DMS153 treated with DMSO at 0.1 percent for 48 hours (cell line): ENCODE measurements at regions not wholly inside any gene's neighbourhood (a gene's known extent, or its start where the extent isn't known, plus 50 kb on each side); places are given as distances from the start of the nearest gene placed in this dataset.
"Not testable (repeated sequence)": the region's sequence is repeated elsewhere in the genome, so short reads cannot be mapped to it uniquely, and the experiment has no call there.

Experiments
- DNase-seq: peaks from one replicate; lab custom pipeline; 2025; ENCODE audit not compliant: unreplicated experiment; lab: John Stamatoyannopoulos, UW

DNA sequence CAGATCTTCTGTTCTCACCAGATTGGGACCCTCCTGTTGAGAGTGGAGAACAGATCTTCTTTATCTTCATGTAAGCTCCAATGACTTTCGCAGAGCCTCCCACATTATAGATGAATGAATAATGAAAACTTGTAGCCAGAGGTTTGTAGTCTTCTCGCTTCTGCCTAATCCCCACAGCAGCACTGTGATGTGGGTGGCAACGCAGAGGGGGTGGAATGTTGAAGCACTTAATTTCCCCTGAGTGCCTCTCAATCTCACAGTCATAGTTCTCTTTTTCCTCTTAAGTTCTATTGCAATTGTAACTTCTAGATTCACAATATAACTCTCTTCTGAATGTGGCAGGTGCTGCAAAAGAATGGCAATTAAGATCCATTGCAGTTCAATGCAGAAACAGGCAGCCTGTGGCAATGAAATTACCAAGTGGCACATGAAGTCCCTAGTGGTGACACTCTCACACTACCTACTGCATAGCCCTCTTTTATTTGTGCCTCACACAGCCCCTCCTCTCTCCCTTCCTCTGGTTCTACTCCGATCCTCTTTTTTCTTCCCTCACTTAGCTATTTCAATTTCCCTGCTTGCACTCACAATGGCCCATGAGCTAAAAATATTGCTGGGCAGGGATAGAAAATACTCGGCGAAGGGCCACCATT, 281.9 kb downstream of the UBE3D start:
- DNase-seq: peak; percentile 17

DNA sequence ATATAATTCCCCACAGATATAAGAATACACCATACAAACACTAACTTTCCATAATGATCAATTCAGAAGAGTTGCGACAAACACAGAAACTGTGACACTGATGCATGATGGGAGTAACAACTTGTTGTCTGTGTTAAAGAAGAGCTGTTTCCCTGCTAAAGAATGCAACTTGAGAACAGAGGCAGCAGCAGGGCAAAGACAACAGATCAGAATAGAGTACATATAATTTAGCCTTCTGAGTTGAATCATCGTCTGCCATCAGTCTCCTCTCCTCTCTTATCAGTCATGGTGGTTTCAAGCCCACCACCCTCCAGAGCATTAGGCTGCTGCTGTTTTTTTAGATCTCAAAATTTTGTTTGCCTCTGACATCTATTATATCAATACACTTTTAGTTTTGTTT, 280.4 kb downstream of the UBE3D start:
- DNase-seq: no peak

DNA sequence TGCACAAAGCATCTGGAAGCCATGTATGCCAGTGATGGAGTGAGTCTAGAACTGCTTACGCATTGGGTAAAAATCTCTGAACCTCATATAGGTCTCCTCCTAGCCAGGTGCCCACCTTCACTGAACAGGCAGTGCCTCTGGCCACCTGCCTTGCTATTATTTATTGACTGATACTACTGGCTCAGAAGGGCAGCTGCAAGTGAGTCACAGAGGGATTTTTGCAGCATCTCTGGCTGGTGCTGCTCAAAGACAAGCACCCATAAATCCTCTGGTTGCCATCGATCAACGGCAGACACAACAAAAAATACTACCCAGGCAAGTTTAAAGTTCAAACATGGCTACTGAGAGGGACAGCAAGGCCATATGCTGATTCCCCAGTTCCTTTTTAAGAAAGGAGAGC, 279.4 kb downstream of the UBE3D start:
- peak; percentile 39 for DNase-seq

DNA sequence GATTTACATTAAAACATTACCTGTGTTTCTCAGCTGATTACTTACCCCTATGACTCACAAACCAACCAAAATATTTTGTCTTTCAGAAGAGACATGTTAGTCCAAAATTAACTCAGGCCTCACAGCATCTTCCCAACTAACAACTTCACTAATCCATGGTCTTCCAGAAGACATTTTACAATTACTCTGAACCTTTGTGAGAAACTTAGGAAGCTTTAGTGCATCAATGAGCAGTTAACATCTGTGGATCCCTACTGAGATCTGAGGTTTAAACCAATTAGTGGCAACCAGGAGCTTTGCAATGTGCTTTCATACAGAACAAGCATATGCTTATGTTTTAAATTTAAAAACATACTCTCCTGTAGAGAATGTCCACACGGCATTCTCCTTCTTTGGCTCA, 269.7 kb downstream of the UBE3D start:
- DNase-seq: no peak

DNA sequence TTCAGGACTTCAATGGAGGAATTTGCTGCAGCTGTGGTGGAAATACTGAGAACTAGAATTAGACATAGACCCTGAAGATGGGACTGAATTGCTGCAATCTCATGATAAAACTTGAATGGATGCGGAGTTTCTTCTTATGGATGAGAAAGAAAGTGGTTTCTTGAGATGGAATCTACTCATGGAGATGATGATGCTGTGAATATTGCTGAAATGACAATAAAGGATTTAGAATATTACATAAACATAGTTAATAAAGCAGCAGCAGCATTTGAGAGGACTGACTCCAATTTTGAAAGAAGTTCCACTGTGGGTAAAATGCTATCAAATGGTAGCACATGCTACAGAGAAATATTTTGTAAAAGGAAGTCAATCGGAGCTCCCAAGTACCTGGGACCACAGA, 264.6 kb downstream of the UBE3D start:
- DNase-seq: no peak

DNA sequence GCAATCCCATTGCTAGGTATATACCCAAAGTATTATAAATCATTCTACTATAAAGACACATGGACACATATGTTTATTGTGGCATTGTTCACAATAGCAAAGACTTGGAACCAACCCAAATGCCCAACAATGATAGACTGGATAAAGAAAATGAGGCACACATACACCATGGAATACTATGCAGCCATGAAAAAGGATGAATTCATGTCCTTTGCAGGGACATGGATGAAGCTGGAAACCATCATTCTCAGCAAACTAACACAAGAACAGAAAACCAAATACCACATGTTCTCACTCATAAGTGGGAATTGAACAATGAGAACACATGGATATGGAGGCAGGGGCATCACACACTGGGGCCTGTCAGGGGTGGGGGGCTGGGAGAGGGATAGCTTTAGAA, 249.4 kb downstream of the UBE3D start:
- not testable (repeated sequence) for DNase-seq

DNA sequence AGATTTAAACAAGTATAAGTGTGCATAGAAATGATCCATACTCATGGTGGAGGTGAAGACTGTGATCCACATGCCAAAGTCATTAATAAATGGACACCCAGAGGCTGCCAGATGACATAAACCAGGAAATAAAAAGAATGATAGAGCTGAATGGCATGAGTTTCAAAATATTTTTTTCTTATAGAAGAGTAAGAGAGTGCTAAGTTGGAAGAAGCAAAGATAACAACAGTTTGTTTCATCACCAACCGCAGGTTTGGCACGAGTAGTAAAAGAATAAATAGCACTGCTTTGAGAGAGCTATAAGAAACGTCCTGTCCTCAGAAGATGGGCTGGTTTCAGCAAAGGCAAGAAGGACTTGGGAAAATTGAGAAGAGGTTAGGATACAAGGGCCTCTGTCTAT, 246.9 kb downstream of the UBE3D start:
- no peak for DNase-seq

DNA sequence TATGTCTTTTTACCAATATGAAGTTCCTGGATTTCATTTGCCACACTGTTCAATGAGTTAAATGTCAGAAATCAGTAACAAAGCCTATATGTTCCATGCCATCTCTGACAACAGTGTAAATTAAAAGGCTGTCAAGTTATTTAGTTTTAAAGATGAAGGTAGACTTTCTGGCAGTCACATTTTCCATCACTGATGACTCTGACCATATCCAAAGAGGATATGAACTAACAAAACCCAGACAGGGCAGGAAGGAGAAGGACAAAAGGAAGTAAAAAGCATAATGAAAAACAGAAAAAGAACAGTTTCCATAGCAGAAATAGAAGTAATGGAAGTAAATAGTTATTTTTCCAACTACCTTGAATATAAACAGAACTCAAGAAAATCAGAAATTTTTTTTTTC, 242.3 kb downstream of the UBE3D start:
- DNase-seq: no peak

DNA sequence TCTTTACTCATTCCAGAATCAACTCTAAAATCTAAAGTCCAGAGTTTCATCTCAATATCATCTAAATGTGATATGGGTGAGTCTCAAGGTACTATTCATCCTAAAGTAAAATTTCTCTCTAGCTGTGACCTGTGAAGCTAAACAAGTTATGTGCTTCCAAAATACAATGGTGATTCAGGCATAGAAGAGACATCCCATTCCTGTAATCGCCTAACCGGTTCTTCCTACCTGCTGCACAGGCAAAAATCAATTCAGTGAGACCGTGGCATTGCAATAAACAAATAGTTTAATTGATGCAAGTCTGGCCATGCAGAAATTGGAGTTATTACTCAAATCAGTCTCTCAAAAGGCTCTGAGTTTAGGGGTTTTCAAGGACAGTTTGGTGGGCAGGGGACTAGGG, 232.8 kb downstream of the UBE3D start:
- DNase-seq: no peak

DNA sequence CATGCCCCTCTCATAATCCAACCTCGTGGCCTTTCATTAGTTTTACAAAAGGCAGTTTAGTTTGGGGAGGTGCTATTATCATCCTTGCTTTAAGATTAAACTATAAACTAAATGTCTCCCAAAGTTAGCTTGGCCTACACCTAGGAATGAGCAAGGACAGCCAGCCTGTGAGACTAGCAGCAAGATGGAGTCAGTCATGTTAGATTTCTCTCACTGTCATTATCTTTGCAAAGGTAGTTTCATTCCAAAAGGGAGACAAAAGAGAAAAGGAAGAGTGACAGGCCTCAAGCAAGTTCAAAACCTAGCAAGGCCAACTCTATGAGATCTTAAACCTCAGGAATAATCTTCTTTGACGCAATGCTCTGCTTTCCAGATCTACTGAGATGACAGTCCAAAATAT, 232.2 kb downstream of the UBE3D start:
- DNase-seq: no peak

DNA sequence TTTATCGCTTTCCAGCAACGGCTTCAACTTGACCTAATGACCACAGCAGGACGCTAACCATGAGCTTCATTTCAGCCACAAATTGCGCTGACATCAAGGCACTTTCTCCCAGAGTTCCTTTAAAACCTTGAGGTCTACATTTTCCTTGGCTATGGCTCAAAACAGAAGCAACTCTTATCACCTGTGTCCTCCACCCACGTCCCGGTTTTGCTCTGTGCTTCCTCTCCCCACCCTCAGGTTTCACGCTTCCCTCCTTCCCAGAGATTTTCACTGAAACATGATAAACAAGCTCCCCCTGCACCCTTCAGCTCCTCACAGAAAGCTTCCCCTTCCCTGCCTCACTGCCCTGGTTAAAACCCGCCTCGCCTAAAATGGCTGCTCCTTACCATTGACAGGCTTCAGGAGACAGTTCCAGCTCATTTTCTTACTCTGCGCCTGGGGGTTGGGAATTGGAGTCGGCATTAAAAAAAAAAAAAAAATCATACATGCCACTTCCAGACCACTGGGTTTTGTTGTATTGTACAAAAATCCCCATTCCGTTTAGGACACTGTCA, 229.5 kb downstream of the UBE3D start:
- DNase-seq: no peak

DNA sequence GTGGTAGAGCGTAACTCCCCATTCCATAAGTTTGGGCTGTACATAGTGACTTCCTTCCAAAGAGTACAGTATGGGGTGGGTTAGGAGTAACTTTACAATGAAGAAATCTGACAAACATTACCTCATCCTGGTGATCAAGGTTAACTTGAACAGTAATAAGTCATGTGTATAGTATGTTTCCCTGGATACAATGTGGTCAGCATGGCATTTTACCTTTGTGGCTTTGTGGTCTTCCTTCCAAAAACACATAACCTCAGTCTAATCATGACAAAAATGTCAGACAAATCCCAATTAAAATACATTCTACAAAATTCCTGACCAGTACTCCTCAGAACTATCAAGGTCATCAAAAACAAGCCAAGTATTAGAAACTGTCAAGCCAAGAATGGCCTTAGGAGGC, 225.1 kb downstream of the UBE3D start:
- DNase-seq: no peak

DNA sequence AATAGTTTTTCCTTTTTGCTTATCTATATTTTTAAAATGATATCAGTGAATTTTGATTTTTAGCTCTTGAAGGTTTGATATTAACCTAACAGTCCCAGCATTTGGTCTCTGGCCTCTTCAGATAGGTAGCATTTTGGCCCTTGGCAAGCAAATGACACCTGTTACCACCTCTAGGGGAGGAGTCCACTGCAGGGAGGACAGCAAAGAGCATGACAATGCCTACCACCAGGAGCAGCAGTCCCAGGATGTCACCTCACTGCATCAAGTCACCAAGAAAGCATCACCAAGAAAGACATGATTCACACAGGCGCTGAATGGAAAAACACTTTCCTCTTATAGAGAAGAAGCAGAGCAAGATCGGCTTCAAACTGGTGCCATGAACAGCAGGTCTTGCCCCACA, 224.3 kb downstream of the UBE3D start:
- no peak for DNase-seq
